Muscle of arm (tissue), 1 donor: ENCODE measurements at regions not wholly inside any gene's neighbourhood (a gene's known extent, or its start where the extent isn't known, plus 50 kb on each side); places are given as distances from the start of the nearest gene placed in this dataset.

Source experiments
- DNase-seq: peaks from one replicate; pipeline ENCODE4 v3.0.0-alpha.2; 2013

DNA sequence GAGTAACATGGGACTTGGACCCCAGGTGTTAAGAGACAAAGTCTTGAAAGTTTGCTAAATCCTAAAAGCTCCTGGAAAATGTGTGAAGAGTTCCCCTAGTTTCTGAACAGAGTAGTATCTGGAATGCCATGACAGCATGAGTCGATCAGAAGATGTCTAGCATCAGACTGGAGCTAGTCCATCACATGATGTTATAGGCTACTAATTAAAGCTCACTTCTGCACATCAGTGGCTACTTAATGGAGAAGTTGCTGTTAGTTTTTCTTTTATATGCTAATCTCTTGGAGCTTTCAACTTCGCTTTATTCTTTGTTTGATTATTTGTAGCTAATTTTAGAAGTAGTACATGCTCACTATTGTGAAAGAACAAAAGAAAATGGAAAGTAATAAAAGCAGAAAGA, 471.3 kb upstream of the KLF4 start:
- DNase-seq, result no peak

DNA sequence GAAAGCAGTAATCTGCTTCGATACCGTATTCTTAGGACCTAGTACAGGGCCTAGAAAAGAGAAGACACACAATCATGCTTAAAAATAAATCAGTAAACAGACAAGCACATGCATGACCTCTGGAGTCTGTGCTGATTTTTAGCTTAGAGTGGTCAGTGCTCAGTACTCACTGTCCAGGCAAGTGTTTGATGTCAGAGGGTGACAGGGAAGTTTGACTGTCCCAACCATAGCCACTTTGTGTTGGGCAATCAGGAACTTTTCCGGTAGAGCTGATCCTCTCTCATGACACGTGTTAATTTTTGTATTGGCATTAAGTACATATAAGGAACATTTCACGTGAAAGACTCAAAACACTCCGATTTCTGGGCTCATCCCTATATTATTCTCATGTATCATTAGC, 464.7 kb upstream of the KLF4 start:
- DNase-seq, result no peak

DNA sequence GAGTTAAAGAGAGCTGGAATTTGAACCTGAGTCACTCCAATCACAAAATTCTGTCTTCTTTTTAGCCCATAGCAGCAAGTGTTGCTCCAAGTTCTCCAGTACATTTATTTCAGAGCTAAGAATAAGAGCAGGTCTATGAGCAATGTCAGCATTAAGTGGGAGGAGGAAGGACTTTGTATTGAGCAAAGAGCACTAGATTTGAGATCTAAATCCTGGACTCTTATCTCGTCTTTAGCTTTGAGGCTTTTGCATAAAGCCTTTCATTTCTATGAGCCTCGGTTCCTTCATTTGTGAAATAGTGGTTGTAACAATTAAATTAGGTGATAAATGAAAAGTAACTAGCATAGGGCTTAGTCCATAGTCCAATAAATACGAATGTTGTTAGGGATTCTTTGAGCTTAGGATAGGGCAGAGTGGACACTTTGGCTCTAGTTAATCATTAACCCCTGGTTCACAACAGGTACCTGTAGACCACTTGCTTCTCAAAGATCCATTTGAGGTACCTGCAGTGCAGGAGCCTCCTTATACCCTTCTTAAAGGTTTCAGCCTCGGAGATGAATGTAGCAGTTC, 464.1 kb upstream of the KLF4 start:
- no peak for DNase-seq

DNA sequence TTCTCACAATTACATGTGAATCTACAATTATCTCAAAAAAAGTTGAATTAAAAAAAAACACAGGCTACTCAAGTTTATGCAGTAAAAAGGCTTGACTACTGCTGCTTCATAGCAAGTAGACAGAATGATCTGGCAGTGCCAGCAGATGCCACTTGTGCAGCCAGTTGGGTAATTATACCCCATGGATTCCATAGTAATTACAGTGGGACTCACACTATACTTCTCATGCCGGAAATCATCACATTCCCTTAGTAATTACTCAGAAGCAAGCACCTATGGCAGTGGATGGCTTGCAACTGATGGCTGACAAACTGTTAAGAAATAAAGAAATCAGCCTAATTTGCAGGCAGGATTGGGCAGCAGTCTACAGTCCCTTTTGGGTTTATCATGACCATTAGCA, 463.2 kb upstream of the KLF4 start:
- DNase-seq, result no peak

DNA sequence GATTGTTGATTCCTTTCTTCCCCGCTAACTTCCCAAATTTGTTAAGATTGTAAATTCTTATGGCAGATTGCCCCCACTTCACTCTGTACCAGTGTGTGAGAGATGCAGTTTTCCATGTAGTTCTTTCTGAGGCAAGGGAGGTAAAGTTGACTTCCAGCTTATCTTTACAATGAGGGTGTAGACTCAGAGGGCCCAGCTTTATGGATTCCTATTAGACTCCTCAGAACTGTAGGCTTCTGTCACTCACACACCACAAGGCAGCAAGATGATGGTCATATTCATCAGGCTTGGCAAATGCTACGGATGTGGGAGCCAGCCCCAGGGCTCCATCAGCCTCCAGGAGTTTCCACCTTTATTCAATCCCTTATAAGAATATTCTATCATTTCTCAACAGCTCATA, 461.9 kb upstream of the KLF4 start:
- no peak for DNase-seq

DNA sequence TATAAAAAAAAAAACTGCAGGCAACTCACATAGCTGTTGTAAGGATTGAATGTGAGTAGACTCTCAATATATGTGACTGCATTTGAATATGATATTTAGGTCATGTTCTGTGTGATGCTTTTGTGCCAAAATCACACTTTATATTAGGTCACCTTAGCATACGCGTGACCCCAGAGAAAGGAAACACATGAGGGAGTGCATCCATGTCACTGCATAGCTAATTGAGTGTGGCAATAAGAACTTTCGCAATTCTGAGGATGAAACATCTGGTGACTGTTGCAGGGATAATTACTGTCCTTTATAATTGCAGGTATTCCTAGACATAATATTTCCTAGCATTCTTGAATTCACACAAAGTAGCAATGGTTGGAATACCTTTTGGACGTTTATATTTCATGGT, 459.5 kb upstream of the KLF4 start:
- no peak for DNase-seq

DNA sequence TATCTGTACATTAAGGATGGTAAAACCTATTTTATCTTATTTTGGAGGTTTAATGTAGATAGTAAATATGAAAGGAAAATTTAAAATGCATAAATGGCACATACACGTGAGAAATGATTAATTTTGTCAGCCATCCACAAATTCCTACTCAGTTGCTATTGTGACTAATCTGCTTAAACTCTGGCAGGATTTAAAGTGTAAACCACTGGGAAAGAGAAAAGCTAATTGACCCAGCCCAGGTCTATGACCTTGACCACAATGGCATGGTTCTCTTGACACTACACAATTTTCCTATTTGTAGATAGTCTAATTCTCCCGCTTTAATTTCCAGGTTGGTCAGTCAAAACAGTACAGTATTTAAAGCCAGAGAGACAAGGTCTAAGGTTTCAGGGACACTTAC, 459.0 kb upstream of the KLF4 start:
- no peak for DNase-seq

DNA sequence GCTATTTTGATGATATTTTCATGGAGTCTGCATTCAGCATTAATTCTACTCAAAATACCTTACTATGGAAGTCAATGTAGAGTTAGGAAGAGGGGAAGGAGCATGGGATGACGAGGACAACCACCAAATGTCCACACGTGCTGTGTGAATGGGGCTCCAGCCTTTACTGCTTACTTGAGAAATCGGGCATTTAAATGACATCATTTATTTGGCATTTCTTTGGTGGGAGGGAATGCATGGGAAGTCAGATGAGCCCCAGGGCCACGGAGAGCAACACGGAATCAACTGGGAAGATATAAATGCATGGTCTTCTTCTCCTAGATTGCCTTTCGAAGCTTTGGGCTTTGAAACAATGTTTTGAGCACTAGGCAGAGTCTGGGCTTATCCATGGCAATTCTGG, 458.5 kb upstream of the KLF4 start:
- DNase-seq, result no peak

DNA sequence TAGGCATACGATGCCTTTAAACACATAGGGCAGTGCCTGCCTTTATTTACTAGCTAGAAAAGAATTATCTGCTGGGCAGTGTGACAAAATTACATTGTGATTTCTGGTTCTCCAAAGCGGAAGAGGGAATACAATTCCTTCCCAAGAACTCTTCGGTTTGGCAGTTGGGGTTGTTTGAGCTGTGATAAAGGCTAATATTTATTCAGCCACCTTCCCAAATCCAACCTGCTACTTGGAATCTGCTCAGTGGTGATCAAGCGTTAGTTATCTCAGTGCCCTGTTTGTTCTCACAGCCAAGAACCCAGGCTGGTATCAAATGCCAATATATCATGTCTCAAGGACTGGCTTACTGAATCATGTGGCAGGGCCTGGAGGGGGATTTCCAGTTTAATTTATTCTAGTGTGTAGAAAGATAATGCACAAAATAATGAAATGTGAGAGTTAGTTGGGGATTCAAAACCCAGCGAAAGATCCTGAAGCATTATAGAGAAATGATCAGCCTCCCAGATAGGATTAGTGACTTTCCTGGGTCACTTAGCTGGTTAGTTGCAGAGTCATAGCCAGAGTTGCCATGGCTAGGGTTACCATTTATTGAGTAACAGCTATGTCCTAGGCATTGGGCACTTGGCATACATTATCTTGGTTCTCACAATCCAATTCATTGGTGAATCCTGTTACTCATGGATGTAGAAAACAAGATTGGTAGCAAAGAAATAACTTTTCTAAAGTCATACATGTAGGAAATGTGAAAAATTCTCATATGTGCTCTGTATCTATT, 457.0 kb upstream of the KLF4 start:
- no peak for DNase-seq

DNA sequence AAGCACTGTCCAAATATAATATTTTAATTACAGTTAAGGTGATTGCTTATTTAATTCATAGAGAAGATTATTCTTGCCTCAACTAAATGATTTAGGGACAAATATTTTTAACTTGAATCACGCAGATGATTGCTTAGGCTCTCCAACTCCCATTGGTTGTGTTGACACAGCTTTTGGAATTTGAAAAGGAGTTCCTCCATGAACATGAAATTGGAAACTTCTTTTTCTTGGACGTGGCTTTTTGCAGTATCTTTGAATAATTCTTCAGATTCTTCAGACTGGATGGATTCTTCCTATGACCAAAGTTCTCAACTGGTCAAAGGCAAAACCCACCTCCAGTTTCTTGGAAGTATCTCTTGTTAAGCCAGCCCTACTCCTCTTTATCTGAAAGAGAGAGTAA, 456.4 kb upstream of the KLF4 start:
- DNase-seq, result no peak

DNA sequence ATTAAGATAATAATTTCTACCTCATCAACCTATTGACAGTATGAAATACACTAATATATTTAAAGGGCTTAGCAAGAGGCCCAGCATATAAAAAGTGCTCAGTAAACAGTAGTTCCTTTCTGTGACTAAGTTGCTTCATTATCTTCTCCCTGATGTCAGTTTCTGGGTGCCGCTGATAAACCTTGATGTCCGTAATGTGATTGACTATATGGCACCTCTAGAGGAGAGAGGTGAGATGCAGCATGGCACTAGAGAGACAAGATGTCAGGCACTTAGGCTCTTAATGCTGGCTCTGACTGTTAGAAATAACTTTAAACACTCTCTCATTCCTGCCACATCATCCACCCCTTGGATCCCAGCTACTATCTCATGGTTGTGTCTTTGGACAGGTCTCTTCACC, 455.9 kb upstream of the KLF4 start:
- DNase-seq, result no peak

DNA sequence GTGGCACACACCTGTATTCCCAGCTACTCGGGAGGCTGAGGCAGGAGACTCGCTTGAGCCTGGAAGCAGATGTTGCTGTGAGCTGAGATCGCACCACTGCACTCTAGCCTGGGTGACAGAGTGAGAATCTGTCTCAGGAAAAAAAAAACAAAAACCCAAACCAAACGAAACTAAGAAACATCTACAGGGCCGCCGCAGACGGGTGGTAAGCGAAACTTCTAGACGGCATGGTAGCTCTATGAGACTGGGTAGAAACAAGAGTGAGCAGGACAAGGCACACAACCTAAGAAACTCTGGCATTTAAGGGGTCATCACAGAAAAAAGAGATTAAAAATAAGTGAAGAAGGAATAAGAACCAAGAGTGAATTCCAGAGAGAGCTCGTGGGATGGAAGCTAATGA, 454.8 kb upstream of the KLF4 start:
- DNase-seq, result no peak

DNA sequence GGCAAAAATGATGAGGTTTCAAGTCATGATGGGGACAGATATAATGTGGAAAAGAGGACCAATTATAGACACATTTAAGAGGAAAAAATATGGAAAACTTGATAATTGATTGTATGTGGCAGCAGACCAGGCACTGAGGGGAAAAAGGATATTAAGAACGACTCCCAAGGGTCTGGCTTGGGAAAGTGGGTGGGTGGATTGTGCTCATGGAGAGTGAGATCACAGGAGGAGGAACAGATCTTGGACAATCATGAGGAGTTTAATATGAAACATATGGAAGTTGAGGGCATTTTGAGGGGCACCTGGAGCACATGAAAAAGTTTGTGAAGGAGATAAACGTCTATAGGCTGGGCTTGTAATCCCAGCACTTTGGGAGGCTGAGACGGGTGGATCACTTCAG, 454.3 kb upstream of the KLF4 start:
- DNase-seq, result no peak

DNA sequence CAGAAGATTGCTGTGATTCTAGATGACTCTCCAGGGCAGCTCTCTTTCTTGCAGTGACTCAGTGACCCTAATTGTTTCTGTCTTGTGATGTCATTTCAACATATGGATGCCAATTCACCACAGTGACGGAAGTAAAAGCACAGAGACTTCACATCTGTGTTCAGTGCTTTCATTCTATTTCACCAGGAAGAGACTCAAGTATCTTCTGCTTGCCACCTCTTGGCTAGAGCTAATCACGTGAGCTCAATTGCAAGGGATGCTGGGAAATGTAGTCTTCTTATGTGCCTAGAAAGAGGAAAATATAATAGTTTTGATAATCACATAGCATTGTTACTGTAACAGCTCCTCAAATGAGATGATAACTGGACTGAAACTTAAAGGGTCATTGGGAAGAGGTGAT, 453.3 kb upstream of the KLF4 start:
- no peak for DNase-seq

DNA sequence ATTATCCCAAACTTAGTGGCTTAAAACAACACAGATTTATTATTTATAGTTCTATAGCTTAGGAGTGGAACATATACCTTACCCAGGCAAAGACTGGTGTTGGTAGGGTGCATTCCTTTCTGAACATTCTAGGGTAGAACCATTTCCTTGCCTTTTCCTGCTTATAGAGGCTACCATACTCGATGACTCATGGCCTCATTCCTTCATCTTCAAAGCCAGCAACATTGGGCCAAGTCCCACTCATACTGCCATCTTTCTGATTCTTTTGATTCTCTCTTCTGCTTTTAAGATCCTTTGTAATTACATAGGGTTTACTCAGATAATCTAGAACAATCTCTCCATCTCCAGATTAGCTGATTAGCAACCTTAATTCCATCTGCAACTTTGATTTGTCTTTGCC, 452.7 kb upstream of the KLF4 start:
- no peak for DNase-seq

DNA sequence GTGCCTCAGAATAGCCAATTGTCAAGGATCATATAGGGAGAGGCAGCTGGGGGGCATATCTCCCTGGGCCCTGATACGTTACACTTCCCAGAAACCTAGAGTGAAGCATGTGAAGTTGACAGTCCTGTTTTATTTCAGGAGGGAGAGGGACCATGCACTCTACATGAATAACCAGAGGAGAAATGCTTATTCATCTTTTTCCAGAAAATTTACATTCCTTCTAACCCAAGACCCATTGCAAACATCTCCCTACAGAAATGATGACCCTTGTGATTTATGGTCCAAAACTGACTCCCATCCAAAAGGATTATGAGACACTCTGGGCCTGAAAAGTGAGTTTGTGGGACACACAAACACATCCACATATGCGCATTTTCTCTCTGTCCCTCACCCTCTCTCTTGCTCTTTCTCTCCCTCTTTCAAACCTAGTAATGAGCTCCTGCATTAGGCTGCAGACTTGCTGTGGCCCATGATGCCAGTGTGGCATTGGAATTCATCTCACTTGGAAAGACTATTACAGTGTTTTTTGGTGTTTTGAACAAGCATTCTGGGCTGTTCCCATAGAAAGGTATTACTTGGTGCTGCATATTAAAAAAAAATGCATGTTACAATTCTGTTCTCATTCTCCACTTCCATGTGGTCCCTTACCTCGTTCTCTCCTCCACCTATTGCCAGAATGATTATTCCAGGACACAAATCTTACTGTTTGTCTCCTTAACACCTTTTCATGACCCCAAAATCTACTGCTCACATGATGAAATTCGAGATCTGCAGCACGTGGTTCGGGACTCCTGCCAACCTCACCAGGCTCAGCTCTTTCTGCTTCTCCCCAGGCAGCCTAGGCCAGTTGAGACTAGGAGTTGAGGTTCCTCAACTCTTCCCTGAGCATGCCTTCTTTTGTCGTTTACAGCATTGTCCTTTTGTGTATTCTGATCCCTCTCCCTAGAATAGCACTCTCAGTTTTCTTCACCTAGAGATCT, 451.3 kb upstream of the KLF4 start:
- no peak for DNase-seq

DNA sequence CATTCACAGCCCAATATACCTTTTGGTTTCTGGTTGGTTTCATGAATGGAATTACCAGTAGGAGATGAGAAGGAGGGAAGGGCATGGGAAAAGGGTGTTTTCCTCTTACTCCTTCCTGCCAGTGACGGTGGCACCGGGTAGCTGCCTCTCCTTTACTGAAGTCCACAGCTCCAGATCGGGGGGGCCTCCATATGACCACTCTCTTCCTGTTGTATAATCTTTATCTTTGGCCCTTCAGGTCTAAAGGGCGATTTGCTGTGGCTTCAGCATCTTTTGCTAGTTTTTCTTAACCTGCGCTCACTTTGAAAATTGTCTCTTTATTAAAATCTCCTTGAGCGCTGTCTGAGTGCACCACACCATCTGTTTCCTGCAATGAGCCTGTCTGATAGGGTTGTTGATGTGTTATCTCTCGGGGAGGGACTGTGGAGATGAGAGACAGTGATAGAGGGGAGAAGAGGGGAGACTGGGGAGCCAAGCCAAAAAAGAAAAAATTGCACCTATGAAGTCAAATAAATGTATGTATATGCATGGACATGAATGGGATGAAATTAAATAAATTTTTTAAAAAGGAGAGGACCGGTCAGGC, 449.3 kb upstream of the KLF4 start:
- DNase-seq, result no peak

DNA sequence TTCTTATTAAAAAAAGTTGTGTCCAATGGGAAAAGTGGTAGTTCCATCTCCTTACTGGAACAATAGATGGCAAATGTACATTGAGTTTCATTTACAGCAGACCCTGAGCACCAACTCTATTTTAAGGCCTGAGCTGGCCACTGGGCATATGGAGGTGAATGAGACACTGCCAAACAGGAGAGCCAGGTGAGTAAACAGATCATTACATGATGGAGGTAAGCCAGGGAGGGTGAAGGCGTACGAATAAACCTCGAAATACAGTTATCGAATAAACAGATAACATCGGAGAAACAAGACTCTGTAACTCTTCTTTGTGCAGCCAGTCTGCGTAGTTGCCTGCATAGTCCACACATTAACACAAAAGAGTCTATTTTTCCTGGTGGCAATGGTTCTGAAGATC, 446.4 kb upstream of the KLF4 start:
- DNase-seq, result no peak

DNA sequence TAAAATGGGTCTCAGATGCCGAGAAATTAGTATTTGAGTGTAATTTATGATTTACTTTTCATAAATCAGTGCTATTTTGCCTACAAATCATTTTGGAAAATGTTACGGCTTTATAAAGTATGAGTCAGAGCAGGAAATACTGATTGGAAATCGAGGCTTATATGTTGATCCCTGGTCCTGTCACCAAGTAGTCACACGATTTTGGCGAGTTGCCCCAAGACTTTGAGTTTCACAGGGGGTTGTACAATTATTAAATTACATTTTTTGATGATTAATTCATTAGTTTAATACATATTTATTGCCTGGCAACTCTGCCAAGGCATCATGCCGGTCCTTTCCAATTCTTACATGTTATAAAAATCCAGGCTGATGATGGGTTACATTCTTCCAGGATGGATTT, 443.9 kb upstream of the KLF4 start:
- DNase-seq, result no peak

DNA sequence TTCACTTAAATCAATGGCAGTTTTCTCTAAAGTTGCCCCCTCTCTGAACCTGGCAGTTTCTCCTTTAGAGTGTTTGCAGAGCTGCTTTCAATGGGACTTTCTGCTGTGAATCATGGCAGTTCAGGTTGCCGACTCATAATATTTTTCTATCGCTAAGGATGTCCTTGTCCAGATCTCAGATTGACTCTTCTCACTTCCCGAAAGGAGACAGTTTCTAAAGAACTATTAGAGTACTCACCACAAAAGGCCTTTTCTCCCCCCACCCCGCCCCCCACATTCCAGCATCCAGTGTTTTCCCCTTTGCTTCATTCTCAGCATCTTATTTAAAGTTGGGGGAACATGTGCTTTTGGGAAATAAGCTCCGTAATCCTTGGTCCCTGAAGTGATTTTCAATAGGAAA, 443.5 kb upstream of the KLF4 start:
- peak; percentile 14 for DNase-seq

DNA sequence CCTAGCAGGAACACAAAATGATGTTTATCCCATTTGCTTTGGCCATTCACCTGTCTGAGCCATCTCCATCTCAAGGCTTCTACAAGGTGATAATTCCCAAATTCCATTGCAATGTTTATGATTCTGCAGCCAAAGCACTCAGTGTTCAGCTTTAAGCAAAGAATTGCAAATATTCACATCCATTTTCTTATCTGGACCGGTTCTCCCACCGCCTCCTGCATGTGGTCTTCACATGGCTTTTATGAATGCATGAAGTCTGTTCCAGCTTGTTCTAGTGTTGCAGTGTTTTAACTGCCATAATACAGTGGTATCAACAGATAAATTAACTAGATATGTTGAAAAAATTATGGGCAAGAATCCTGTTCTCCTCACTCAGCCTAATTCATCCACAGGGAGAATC, 443.0 kb upstream of the KLF4 start:
- DNase-seq, result no peak

DNA sequence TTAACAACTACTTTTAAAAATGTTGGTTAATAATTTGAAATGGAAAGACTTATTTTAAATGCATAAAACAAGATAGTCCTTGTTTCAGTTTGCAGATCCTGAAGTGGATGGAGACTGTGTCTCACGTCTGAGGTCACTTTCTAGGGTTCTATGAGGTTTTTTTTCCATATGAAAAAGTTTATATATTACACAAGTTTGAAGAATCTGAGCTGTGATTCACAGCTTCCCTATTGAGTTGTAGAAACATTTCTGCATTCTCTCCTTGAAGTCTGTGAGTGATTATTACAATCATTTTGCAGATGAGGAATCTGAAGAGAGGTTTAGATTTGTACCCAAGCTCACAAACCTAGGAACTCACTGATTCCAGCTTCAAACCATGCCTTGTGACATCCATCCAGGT, 442.5 kb upstream of the KLF4 start:
- DNase-seq, result no peak
